HK-2 (cell line): ENCODE measurements at regions not wholly inside any gene's neighbourhood (a gene's known extent, or its start where the extent isn't known, plus 50 kb on each side); places are given as distances from the start of the nearest gene placed in this dataset.
"Not testable (repeated sequence)": the region's sequence is repeated elsewhere in the genome, so short reads cannot be mapped to it uniquely, and the experiment has no call there.

Experiments
- DNase-seq: peaks from one replicate; pipeline ENCODE4 v3.0.0-alpha.2; 2018; ENCODE audit not compliant: unreplicated experiment

DNA sequence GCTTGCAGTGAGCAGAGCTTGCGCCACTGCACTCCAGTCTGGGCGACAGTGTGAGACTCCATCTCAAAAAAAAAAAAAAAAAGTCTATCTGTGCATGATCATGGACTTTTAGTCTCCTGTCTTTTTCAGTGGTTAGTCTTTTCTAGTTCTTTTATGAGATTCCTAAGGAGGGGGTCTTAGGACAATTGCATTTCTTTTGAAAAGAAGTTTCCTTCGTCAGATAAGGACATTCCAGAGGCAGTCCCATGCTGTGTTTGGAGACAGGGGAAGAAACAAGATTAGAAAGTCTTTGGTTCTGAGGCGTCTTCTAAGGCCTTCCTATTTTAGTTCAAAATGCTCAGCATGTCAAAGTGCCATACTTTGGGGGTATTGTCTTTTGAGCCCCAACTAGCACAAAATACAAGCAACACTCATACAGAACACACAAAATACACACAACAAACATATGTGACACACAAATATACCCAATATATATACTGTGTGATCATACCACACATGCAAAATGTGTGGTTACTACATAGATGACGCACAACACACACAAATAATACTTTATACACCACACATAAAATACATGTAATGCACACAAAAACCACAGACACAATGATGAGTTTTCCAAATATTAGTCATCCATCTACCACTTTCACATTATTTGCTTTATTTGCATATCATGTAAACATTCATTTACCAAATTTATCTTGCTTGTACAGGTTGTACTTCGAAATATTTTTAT, 394.5 kb downstream of the SPATA31D1 start:
- DNase-seq, result no peak

DNA sequence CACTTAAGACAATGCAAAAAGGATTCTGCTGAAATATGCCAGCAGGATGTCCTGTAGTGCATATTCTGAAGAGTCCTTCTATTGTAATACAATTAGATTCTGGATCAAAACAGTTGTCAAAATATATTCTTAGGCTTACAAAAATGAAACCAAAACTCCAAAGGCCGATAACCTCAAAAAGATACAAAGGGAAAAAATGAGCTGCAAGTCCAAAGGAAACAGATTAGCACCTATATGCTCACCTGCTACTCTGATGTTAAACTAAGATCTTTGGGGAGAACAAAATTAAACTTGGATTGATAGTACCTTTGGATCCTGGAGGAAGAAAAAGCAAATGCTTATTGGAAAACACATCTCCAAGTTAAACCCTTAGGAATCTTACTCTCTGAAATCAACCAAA, 397.1 kb downstream of the SPATA31D1 start:
- DNase-seq, result no peak

DNA sequence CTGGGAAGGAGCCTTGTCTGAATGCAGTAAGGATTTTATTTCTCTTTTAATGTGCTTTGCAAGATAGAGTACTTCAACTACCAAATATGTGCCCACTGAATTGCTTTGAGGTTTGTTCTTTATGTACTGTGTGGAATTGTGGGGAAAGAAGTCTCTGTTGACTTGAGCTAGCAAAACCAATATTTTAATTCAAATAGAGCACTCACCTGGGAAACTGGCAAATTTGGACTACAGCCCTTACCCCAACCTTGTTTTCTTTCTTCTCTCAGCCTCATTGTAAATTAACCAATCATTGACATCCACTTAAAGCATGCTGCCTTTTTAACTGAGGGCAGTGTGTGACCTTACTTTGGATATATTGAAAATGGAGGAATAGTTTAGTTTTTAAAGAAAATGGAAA, 409.0 kb downstream of the SPATA31D1 start:
- no peak for DNase-seq

DNA sequence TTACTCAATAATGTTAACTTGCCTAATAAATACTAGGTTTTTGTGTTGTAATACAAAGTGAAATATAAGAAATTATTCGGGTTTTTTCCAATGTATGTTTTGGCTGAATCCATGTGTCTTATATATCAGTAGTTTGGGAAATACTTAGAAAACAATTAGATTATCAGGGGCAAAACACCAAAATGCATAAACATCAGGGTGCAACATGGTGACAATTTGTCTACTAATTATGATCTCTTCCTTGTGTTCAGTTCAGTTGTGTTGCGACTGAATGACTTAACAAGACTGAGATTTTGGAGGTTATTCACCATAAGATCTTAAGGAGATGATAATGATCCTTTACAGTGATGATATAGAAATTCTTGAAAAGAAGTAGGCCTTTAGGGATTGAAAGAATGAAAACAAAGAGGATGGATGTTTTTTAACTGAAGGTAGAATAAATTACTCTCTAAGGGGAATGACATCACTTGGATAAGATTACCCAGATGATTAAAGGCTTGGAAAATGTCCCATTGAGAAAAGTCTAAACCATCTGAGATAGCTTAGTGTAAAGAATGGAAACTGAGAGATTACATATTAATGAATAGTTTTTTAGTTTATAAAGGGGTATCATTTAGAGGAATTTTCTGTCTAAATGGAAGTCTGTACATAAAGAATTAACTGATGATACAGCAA, 415.8 kb downstream of the SPATA31D1 start:
- no peak for DNase-seq

DNA sequence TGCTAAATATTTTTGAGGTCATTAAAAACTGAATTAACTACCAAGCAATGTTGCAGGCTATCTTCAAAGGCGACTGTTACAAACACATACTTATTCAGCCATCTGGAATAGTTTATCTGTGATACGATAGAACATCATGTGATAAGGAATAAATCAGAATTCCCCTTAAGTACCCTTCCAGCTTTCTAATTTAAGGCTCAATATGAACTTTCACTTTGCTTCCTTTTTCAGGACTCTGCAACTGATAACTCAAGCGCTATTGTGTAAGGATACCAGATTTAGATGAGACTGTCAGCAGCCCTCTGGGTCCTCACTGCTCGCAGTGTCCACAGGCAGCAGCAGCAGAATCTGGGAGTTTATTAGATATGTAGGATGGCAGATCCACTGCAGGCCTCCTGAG, 416.3 kb downstream of the SPATA31D1 start:
- no peak for DNase-seq

DNA sequence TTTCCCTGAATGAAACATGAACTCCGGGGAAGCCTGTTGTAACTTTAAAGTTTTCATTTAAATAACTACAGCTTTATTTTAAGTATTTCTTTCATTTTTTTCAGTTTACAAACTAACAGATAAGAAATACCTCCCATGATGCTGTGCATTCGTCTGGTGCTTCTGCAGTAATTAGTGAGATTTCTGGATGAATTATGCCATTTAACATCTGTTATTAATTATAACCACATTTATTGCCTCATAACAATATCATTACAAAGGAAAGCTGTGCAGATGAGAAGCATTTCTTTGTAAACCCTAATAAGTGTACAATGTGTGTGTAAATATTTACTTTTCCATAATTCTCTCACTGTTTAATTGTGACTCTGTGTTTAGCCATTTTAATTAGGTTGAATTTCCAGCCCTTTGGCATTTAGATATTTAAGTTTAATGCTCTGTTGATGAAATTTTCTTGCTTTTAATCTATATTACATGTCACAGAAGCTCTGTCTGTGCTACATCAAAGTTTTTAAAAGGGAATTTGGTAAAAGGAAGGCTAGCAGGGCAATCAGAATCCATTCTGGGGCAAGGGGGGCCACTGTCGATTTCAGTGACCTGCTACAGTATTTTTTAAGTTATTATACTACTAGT, 418.0 kb downstream of the SPATA31D1 start:
- DNase-seq, result no peak

DNA sequence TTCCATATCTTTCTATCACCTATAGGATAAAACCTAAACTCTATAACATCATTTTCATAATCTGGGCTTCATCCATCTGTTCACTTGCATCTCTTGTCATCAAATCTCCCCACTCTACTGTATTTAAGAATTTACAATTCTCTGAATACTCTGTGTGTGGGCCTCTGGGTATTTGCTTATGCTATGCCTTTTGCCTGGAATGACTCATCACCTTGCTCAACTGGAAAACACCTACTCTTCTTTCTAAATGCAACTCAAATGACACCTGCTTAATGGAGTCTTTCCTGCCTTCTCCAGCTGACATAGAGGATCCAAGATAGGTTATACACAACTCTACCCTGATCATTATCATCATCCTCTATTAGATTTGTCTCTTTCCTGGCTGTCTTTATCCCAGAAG, 421.7 kb downstream of the SPATA31D1 start:
- no peak for DNase-seq

DNA sequence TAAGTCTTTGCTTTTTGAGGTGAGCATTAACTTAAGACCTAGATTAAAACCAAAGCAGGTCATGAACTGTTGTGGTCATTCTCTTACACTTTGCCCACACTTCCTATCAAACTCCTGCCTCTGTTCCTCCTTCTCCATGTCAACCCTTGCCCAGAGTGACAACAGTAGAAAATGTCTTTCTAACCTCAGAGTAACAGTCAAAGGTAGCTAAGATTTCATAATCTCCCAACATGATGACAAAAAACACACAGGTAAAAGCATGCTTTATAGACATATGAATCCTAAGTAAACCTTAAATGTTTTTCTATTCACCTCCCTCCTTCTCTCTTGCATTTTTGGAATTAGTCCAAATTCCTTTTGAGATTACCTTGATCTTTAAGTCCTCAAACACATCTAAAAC, 422.3 kb downstream of the SPATA31D1 start:
- no peak for DNase-seq

DNA sequence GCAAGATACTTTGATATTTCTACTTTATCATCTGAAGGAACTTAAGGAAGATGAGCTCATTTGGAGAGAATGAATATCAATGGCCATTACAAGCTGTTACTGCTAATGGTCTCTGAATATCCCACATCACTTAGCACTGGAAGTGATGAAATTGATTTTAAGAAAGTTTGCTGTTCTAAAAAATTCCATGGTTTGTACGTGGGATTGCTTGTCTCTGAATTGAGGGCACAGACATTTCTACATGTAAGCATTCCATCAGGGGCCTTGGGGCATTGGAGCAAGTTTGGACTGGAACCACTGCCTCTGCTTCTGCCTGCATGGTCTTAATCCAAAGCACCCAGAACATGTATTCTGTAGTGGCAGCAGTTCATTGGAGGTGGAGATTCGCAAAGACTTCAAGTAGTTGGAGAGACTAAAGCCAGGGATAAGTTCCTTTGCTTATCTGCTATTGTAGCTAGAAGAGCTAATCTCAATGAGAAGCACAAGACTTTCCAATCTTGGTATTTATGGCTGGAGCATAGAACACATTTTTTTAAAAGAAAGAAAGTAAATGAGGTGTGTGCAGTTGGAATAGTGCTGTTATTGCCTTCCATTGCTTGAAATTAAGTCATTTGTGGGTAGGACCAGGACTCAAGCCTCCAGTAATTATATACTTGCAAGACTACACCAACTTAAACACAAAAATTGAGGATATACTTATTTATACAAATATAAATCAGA, 424.2 kb downstream of the SPATA31D1 start:
- DNase-seq, result no peak

DNA sequence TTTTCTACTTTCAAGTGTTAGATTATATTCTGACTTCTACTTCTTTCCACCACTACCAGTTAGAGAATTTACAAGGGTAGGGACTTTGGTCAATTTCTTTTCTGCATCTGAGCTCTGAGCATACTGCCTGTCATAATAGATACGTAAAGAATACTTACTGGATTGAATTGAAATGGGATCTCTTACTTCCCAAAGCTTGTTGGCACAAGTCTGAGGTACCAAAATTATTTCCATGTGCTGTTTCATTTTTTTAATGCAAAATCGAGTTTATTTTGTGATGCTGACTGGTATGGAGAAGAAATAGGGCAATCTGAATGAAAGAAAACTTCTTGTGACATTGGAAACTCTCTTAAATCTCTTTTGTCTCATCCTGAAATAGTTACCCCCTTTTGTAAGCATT, 428.9 kb downstream of the SPATA31D1 start:
- DNase-seq, result no peak

DNA sequence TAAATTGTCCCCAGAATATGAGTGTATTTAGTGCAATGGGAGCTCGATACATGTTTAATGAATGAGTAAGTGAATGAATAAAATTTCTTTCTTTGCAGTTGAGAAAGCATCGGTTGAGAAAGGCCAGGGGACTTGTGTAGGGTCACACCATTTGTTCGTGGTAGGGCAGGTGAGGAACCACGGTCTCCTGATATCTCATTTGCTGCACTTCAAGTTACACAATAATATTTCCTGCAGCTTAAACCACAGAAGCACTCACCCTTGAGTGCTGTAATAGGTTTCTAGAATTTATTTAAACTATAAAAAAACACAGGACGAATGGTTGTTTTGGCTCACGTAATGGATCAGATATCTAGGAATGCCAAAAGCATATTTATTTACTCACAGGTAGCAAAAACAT, 429.8 kb downstream of the SPATA31D1 start:
- DNase-seq, result no peak

DNA sequence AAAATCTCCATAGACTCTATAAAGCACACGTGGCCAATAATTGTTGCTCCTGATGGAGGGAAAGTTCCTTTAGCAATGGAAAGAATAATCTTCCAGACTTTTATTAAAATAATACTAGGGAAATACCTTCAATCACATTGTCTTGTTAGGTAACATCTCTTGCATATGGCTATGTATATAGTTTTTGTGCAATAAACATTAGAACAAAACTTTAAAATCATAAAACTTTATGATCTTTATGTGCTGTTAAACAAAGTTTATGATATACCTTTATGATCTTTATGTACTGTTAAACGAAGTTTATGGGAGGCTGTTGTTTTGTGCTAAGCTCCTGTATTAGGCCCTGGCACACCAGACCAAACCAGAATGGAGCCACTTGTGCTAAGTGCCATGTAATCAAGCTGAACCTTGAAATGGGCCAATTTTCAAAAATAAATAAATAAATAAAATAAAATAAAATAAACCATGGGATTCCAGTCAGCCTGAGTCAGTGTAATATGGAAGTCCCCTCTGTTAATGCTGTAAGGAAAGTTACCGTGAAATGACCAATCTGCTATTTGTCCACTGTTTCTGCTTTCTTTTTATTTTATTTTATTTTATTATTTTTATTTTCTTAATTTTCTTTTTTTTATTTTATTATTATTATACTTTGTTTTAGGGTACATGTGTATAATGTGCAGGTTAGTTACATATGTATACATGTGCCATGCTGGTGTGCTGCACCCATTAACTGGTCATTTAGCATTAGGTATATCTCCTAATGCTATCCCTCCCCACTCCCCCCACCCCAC, 431.3 kb downstream of the SPATA31D1 start:
- DNase-seq, result no peak

DNA sequence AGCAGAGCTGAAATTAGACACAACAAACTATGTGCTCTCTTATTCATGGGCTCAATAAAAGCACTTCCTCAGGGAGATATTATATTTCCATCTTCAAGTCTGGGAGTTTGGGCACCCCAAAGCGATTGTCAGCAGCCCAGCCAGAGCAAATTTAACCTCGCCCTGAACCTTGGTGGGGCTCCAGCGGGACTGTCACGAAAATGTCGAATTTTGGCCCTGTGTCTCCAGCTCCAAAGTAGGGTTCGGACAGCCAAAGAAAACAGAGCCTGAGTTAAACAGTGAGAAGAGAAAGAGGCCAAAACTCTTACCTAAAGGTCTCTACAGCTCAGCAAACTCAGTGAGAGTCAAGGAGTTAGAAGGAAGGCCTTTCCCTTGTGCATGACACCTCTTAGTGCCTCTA, 432.9 kb downstream of the SPATA31D1 start:
- no peak for DNase-seq

DNA sequence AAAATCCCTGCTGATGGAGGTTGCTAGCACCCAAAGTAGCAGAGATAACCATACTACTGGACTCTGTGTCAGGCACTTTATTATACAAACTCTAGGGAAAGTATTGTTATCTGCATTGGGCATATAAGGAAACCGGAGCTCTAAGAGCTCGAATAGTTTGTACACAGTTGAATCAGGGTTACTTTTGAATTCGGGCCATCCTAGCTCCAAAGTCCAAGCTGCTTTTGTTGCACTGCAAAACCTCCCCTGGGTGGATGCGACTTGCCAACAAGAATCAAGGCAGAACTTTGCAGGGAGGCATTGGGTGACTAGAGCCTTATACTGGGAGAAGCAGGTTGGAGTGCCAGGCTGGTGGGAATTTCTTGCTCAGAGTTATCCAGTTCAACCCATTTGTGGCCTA, 435.1 kb downstream of the SPATA31D1 start:
- DNase-seq, result no peak

DNA sequence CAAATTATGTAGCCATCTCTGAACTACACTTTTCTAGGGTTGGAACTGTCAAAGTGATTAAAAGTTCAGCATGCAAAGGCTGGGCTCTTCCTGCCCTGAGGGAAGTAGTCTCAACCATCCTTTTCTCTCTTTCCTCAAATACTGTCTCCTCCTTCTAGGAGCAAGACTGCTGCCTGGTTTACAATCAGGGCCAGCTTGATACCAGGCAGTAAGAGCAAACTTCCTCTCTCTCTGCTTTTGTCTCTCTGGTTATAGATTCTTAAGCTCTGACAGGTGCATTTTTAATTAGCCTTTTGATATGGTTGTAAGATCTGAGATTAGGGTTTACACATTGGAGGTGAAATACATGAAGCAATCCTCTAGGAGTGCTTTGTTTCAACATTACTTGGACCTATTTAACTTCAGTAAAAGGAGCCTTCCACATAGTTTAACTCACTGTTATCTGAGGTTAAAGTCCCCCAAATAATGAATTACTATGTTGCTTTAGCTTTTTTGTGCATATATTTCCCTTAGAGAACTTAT, 436.1 kb downstream of the SPATA31D1 start:
- no peak for DNase-seq

DNA sequence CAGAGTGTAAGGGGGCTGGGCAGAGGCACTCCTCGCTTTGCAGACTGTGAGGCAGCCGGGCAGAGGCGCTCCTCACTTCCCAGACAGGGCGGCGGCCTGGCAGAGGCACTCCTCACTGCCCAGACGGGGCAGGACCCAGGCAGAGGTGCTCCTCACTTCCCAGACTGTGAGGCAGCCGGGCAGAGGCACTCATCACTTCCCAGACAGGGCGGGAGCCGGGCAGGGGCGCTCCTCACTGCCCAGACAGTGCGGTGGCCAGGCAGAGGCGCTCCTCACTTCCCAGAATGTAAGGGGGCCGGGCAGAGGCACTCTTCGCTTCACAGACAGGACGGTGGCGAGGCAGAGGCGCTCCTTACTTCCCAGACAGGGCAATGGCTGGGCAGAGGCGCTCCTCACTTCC, 442.5 kb downstream of the SPATA31D1 start:
- DNase-seq, result no peak

DNA sequence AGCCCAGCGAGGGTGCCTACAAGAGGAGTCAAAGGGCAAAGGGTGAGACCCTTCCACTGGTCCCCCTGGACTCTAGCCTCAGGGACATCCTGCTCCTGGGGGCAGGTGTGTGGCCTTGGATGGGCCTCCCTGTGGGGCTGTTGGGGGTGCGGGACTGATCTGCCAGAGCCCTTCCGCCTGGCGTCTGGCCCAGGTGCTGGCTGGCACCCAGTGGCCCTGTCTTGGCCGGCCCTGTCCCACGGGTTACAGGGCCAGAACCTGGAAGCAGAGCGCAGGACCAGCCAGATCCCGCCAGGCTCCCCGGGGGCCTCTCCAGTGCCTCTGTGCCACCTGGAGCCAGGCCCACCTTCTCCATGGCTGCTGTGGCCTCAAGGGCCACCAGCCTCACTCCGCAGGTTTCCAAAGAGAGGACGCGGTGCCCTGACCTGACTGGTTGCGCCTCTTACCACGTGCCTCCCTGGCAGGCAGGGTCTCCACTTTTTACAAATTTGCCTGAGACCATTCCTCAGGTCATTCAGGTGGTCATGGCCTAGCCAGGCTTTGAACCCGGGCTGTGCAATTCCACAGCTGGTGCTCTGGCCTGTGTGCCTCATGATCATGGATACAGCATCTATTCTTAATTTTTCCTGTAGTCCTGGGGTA, 444.8 kb downstream of the SPATA31D1 start:
- not testable (repeated sequence) for DNase-seq

DNA sequence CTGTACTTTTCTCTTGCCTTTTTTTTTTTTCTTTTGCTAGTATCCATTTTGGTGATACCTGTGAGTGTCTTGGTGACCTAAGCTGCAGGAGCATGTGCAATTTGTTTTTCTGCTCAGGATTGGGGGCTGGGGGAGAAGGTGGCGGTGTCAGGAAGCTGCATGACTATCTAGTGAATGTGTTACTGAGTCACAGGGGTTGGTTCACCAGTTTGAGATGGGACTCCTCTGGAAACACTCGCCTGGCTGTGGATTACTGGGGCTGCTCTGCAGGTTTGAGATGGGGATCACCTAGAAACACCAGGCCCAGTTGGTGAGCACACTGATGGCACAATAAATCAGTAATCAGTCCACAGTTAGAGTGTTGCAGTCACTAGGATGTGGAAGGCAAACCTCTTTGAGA, 447.9 kb downstream of the SPATA31D1 start:
- DNase-seq, result peak; percentile 1

DNA sequence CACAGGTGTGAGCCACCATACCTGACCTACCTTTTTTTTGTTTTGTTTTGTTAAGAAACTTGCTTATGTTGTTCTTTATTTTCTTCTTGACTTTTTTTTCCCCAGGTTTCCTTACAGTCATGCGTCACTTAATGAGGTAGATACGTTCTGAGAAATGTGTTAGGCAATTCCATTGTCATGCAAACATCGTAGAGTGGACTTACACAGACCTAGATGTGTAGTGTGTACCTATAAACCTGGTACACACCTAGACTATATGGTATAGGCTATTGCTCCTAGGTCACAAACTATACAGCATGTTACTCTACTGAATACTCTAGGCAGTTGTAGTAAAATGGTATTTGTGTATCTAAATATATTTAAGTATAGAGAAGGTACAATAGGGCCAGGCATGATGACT, 448.6 kb downstream of the SPATA31D1 start:
- not testable (repeated sequence) for DNase-seq

DNA sequence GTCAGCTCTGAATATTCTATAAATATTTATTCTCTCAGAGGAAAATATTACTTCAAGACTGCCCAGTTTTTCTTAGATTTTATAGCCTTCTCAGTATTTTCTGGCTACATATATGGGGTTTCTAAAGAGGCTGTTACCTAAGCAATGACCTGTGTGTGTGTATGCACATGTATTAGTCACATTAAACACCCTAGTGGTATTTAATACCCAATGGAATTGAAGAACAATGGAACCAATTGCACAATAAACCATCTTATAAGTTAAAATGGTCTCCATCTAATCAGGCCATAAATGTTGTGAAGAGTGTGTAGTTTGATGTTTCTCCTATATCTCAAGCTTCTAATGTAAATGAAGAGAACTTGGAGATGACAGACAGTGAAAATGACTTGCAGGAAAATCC, 450.0 kb downstream of the SPATA31D1 start:
- DNase-seq, result no peak

DNA sequence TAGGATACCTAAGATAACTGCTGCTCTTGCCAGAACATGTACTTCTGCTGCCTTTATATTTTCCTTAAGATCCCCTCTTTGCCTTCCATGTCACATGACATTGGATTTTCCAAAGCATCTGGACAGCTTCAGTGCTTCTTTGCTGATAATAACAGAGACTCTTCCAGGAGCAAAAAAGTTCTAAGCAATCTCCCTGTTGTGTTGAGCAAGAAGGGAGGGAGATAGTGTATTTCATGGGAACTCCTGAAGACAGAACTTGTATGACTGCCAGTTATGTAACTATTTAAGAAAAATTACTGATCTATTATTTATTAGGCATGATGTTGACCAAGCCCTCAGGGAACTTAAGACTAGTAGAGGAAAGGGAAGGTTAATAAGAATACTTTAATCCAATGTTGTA, 454.7 kb downstream of the SPATA31D1 start:
- DNase-seq, result no peak
